SK-N-SH (cell line): ENCODE measurements at regions not wholly inside any gene's neighbourhood (a gene's known extent, or its start where the extent isn't known, plus 50 kb on each side); places are given as distances from the start of the nearest gene placed in this dataset.

Source experiments
- CHD2 ChIP-seq: fragments of 150-350 bp; IDR thresholded peaks from 2 replicates; pipeline ENCODE4 v1.6.1; 2018; ENCODE audit warnings: low read length; ENCODE audit not compliant: partially characterized antibody
- CTCF ChIP-seq: fragments of 200-600 bp; sonication (generic); IDR thresholded peaks from 2 replicates; pipeline ENCODE4 v1.6.1; 2017; ENCODE audit warnings: antibody characterized with exemption, mild to moderate bottlenecking, moderate library complexity
- EP300 ChIP-seq, 2 experiments: IDR thresholded peaks; 2 replicates each; pipeline versions ENCODE4 v1.4.0 to v1.6.1; 2012; ENCODE audit warnings: borderline replicate concordance in 1 of 2, low read depth in 1 of 2, low read length in 1 of 2
- GABPA ChIP-seq: IDR thresholded peaks from 2 replicates; pipeline ENCODE4 v1.4.0; 2012; ENCODE audit warnings: low read depth, mild to moderate bottlenecking
- GATA2 ChIP-seq: sonication (generic); formaldehyde crosslinking; IDR thresholded peaks from 2 replicates; pipeline ENCODE4 v1.5.0; 2020; ENCODE audit warnings: mild to moderate bottlenecking, missing genetic modification reagents
- JUND ChIP-seq: IDR thresholded peaks from 2 replicates; pipeline ENCODE4 v1.4.0; 2012
- POLR2AphosphoS5 ChIP-seq: IDR thresholded peaks from 2 replicates; pipeline ENCODE4 v1.6.1; 2012; ENCODE audit warnings: low read depth, low read length
- RAD21 ChIP-seq: IDR thresholded peaks from 2 replicates; pipeline ENCODE4 v1.6.1; 2012; ENCODE audit warnings: mild to moderate bottlenecking, low read length
- SIN3A ChIP-seq: IDR thresholded peaks from 2 replicates; pipeline ENCODE4 v1.6.1; 2012; ENCODE audit warnings: low read depth, mild to moderate bottlenecking, low read length, moderate library complexity, borderline replicate concordance
- SMC3 ChIP-seq: IDR thresholded peaks from 2 replicates; pipeline ENCODE4 v1.6.1; 2012; ENCODE audit warnings: low read depth, low read length, improper control_type of control experiment
- TAF1 ChIP-seq: IDR thresholded peaks from 2 replicates; pipeline ENCODE4 v1.6.1; 2012; ENCODE audit warnings: low read depth, mild to moderate bottlenecking, low read length, moderate library complexity, borderline replicate concordance
- USF2 ChIP-seq: fragments of 150-350 bp; IDR thresholded peaks from 2 replicates; pipeline ENCODE4 v1.6.1; 2017; ENCODE audit warnings: antibody characterized with exemption, low read length, low read depth, borderline replicate concordance
- TF ChIP-seq, protein P1 (sequence below): IDR thresholded peaks from 2 replicates; pipeline ENCODE4; 2012

GRCh38 chr9:78900500-78900899 lies 603.6 kb downstream of the PSAT1 start:
- TF ChIP-seq CTCF (no peak), GATA2 (CRISPR knock-in tag) (no peak), SIN3A (no peak), EP300 (IDR thresholded peaks at IDR 0.05; ENCODE audit: borderline replicate concordance in 1 of 2, low read depth in 1 of 2, low read length in 1 of 2) (peak in 1 of 2 experiments; percentile 26; a peak in 1 of 4 replicates), POLR2AphosphoS5 (no peak), RAD21 (no peak), TAF1 (no peak), CHD2 (no peak), JUND (no peak), SMC3 (no peak), GABPA (no peak), USF2 (no peak)
- TF ChIP-seq, protein P1, sequence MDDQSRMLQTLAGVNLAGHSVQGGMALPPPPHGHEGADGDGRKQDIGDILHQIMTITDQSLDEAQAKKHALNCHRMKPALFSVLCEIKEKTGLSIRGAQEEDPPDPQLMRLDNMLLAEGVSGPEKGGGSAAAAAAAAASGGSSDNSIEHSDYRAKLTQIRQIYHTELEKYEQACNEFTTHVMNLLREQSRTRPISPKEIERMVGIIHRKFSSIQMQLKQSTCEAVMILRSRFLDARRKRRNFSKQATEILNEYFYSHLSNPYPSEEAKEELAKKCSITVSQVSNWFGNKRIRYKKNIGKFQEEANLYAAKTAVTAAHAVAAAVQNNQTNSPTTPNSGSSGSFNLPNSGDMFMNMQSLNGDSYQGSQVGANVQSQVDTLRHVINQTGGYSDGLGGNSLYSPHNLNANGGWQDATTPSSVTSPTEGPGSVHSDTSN = no peak
